K562 (cell line): ENCODE measurements at regions not wholly inside any gene's neighbourhood (a gene's known extent, or its start where the extent isn't known, plus 50 kb on each side); places are given as distances from the start of the nearest gene placed in this dataset.

Experiments used
- ATAC-seq: fragments of 200-7000 bp; cut with Tn5 transposase; 3 replicates; pipeline ENCODE4 v1.9.1; 2020; ENCODE audit warnings: moderate library complexity
- BruUV-seq: library from RNA; stranded (reverse); fragments of 400-500 nt; replicated peaks from 2 replicates; lab custom pipeline; 2021; lab: Mats Ljungman, UMichigan
- CTCF ChIA-PET: fragments of 300-600 bp; formaldehyde crosslinking; extraction: SDS; loops from one replicate; lab custom pipeline; 2021; ENCODE audit warnings: low intra/inter-chr PET ratio; lab: Yijun Ruan, JAX
- POLR2A ChIA-PET: fragments of 300-600, 350-650 bp; sonication (Branson Sonifier 250); formaldehyde crosslinking; extraction: SDS; loops from one replicate; lab custom pipeline; 2021; ENCODE audit warnings: antibody characterized with exemption, inconsistent platforms; lab: Yijun Ruan, JAX
- DNase-seq, 4 experiments: peaks; one replicate each; pipeline versions ENCODE4 v3.0.0 to v3.0.0-alpha.2; 2011 to 2018; ENCODE audit warnings: low spot score in 3 of 4, mixed read lengths in 3 of 4; ENCODE audit errors: extremely low read depth in 1 of 4
- FAIRE-seq: peaks from 2 replicates; lab custom pipeline; 2011; peaks lifted over from hg19 to GRCh38; lab: Jason Lieb, UNC
- H2AFZ ChIP-seq: 2 replicates; pipeline ENCODE4 v1.6.0; 2011; ENCODE audit warnings: low read depth, low read length, control low read depth, inconsistent platforms
- H3K27ac ChIP-seq: fragments of 200-600 bp; 3 replicates; pipeline ENCODE4 v1.8.0; 2011; ENCODE audit warnings: low read depth, mild to moderate bottlenecking, control low read depth, inconsistent platforms, low read length, moderate library complexity, mixed read lengths; ENCODE audit errors: extremely low read depth
- H3K27me3 ChIP-seq, 2 experiments: fragments of 300-600 bp in 1 of 2; 2 replicates in 1 of 2; 3 replicates in 1 of 2; pipeline versions ENCODE4 v1.6.0 to v1.8.0; 2011; ENCODE audit warnings: inconsistent platforms in 2 of 2, low read length in 2 of 2, mild to moderate bottlenecking in 1 of 2, mixed read lengths in 1 of 2, moderate library complexity in 1 of 2; ENCODE audit not compliant: control insufficient read depth in 2 of 2, insufficient read depth in 2 of 2
- H3K36me3 ChIP-seq: fragments of 300-600 bp; 3 replicates; pipeline ENCODE4 v1.8.0; 2011; ENCODE audit warnings: mild to moderate bottlenecking, low read length, inconsistent platforms; ENCODE audit not compliant: control insufficient read depth, insufficient read depth
- H3K4me1 ChIP-seq, 2 experiments: fragments of 200-600 bp in 1 of 2; replicated peaks in 1 of 2; 2 replicates in 1 of 2; 3 replicates in 1 of 2; pipeline versions ENCODE4 v1.5.1 to v1.8.0; 2011; ENCODE audit warnings: inconsistent platforms in 2 of 2, low read length in 2 of 2, mild to moderate bottlenecking in 1 of 2, mixed read lengths in 1 of 2, moderate library complexity in 1 of 2; ENCODE audit not compliant: control insufficient read depth in 2 of 2, insufficient read depth in 2 of 2
- H3K4me2 ChIP-seq: 2 replicates; pipeline ENCODE4 v1.6.1; 2011; ENCODE audit warnings: low read length, control low read depth, inconsistent platforms, mixed read lengths; ENCODE audit not compliant: insufficient read depth
- H3K4me3 ChIP-seq: fragments of 200-600 bp; sonication (generic), shearing (Covaris generic); 2 replicates; pipeline ENCODE4 v1.5.1; 2016; ENCODE audit warnings: control low read depth, inconsistent platforms
- H3K79me2 ChIP-seq: fragments of 200-600 bp; 3 replicates; pipeline ENCODE4 v1.8.0; 2011; ENCODE audit warnings: low read length, inconsistent platforms; ENCODE audit not compliant: control insufficient read depth, insufficient read depth
- H3K9ac ChIP-seq, 2 experiments: 2 replicates each; pipeline versions ENCODE4 v1.6.0 to v1.6.1; 2011; ENCODE audit warnings: low read depth in 2 of 2, low read length in 2 of 2, control low read depth in 1 of 2, inconsistent platforms in 1 of 2, mild to moderate bottlenecking in 1 of 2, mixed read lengths in 1 of 2; ENCODE audit not compliant: insufficient read depth in 1 of 2
- H3K9me1 ChIP-seq: one replicate; pipeline ENCODE4 v1.6.0; 2011; ENCODE audit warnings: inconsistent platforms, mild to moderate bottlenecking, low read length, moderate library complexity; ENCODE audit not compliant: control insufficient read depth, insufficient read depth
- H3K9me3 ChIP-seq: replicated peaks from 2 replicates; pipeline ENCODE4 v1.5.1; 2011; ENCODE audit warnings: low read depth, low read length, inconsistent platforms; ENCODE audit not compliant: control insufficient read depth, insufficient read depth
- H4K20me1 ChIP-seq: replicated peaks from 2 replicates; pipeline ENCODE4 v1.6.1; 2011; ENCODE audit warnings: low read length, inconsistent platforms, mixed read lengths; ENCODE audit not compliant: control insufficient read depth, insufficient read depth
- ARID1B ChIP-seq: fragments of 450-650 bp; IDR thresholded peaks from 2 replicates; pipeline ENCODE4 v1.6.1; 2016; ENCODE audit warnings: antibody characterized with exemption, mild to moderate bottlenecking, inconsistent platforms
- ASH1L ChIP-seq: fragments of 450-650 bp; IDR thresholded peaks from 2 replicates; pipeline ENCODE4 v1.6.1; 2018; ENCODE audit warnings: borderline replicate concordance, mild to moderate bottlenecking, low read depth; ENCODE audit not compliant: partially characterized antibody
- BRD9 ChIP-seq: fragments of 450-650 bp; IDR thresholded peaks from 2 replicates; pipeline ENCODE4 v1.6.1; 2018; ENCODE audit warnings: low read depth; ENCODE audit not compliant: partially characterized antibody
- EGR1 ChIP-seq: fragments of 450-650 bp; conservative IDR thresholded peaks from 2 replicates; pipeline ENCODE4 v1.6.1; 2017; ENCODE audit warnings: mild to moderate bottlenecking
- ETV5 ChIP-seq: sonication (generic); formaldehyde crosslinking; IDR thresholded peaks from 2 replicates; pipeline ENCODE4 v1.4.0; 2020; ENCODE audit warnings: low read depth, mild to moderate bottlenecking, missing genetic modification reagents
- GTF2A2 ChIP-seq: IDR thresholded peaks from 2 replicates; pipeline ENCODE4 v1.6.1; 2016; ENCODE audit warnings: mild to moderate bottlenecking, missing genetic modification characterization, missing compliant biosample characterization
- PHF20 ChIP-seq: fragments of 450-650 bp; IDR thresholded peaks from 2 replicates; pipeline ENCODE4 v1.6.1; 2018; ENCODE audit not compliant: partially characterized antibody
- POU5F1 ChIP-seq: fragments of 150-350 bp; IDR thresholded peaks from 2 replicates; pipeline ENCODE4 v1.6.1; 2014; ENCODE audit warnings: borderline replicate concordance, low read length, low read depth, mild to moderate bottlenecking; ENCODE audit not compliant: partially characterized antibody
- SMARCA4 ChIP-seq: fragments of 450-650 bp; IDR thresholded peaks from 2 replicates; pipeline ENCODE4 v1.6.1; 2016
- ZZZ3 ChIP-seq: fragments of 450-650 bp; IDR thresholded peaks from 2 replicates; pipeline ENCODE4 v1.6.1; 2016; ENCODE audit warnings: antibody characterized with exemption, mild to moderate bottlenecking, moderate library complexity
- WGBS: fragments of 100-300 bp; shearing (Covaris generic); methylation state at CpG from one replicate; pipeline ENCODE4 v1.1.6; 2016; ENCODE audit warnings: low coverage, mixed read lengths; ENCODE audit not compliant: insufficient coverage; ENCODE audit errors: missing lambda C conversion rate; 5-methylcytosine and 5-hydroxymethylcytosine counted together
- in situ Hi-C: fragments of 300-500 bp; cut with MboI; formaldehyde crosslinking; loops from 4 replicates; pipeline ENCODE4 v1.15.0; 2018; ENCODE audit warnings: inconsistent platforms, mixed read lengths
- intact Hi-C: fragments of 100-400 bp; cut with micrococcal nuclease; formaldehyde crosslinking; loops from 2 replicates; pipeline ENCODE4 v1.14.2; 2022
- TF ChIP-seq, protein P1 (sequence below): sonication (generic); formaldehyde crosslinking; IDR thresholded peaks from 2 replicates; pipeline ENCODE4 v1.9.0; 2022; ENCODE audit warnings: mild to moderate bottlenecking, missing genetic modification reagents

DNA sequence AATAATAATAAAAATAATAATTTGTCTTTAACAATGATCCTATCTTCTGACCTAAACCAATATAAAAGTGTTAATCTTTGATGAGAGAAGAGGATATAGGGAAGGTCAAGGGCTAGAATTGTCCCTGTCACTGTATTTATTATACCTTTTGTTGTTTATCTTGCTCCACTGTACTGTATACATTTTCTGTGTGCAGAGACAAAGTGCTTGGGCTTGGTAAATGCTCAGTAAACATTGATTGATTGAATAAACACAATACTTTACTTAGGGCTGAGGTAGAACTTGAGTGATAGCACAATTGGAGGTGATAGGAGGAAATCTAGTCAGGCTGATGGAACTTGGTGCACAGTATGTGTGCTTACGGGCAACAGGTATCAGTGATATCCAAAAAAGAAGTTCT, 161.2 kb downstream of the ARRDC3 start:
- no peaks in the 10 kb centered on the region for H3K79me2 ChIP-seq
- no peaks in the 10 kb centered on the region for H3K36me3 ChIP-seq
- no peak overlapping the region for H3K9ac ChIP-seq
- no peak overlapping the region for H3K27ac ChIP-seq
- no peaks in the 10 kb centered on the region for H4K20me1 ChIP-seq
- H2AFZ ChIP-seq = no peak overlapping the region
- no peak for ATAC-seq
- no peak overlapping the region for H3K4me3 ChIP-seq
- intact Hi-C loops (loop anchor here (5.0 kb wide), 1 partner anchor 290 kb away; no protein-coding TSS in a partner anchor), in situ Hi-C loops (no loop called here)
- no peak overlapping the region for H3K4me2 ChIP-seq
- POLR2A ChIA-PET = interaction anchor here (1.1 to 1.7 kb wide), 2 partner anchors 159 to 161 kb away, joined by 4 to 8 read pairs; partner anchors contain the start of gene ARRDC3
- BruUV-seq = no TSS peak
- no peak for FAIRE-seq
- no peak for TF ChIP-seq ZZZ3
- TF ChIP-seq EGR1 = no peak
- no peak for TF ChIP-seq ETV5 (CRISPR knock-in tag)
- TF ChIP-seq, protein P1, sequence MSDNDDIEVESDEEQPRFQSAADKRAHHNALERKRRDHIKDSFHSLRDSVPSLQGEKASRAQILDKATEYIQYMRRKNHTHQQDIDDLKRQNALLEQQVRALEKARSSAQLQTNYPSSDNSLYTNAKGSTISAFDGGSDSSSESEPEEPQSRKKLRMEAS (CRISPR knock-in tag) = no peak
- TF ChIP-seq SMARCA4 = no peak
- no peak for TF ChIP-seq BRD9
- TF ChIP-seq PHF20 = no peak
- TF ChIP-seq ARID1B = no peak
- no peak for TF ChIP-seq GTF2A2 (tag)
- no peak for TF ChIP-seq POU5F1
- no peak for TF ChIP-seq ASH1L
- H3K27me3 ChIP-seq = no peaks in the 10 kb centered on the region
- DNase-seq = no peak
- H3K4me1 ChIP-seq = peaks cover 0 to 14% of the 10 kb centered on the region in 2 experiments; a peak in 3 of 5 replicates
- 47% methylated on average over 1 of the region's 1 CpG for WGBS
- H3K9me3 ChIP-seq = no peaks in the 10 kb centered on the region
- no peaks in the 10 kb centered on the region for H3K9me1 ChIP-seq
- CTCF ChIA-PET = no interaction called here
